Adrenal gland (tissue), 9 donors: ENCODE measurements at regions not wholly inside any gene's neighbourhood (a gene's known extent, or its start where the extent isn't known, plus 50 kb on each side); places are given as distances from the start of the nearest gene placed in this dataset.
A peak's percentile ranks its signal among the peaks of the same experiment; 100 is the strongest.

Experiments used
- DNase-seq, 7 donors: peaks; one replicate each; pipeline ENCODE4 v3.0.0-alpha.2; 2019 to 2020
- H3K27ac ChIP-seq, 5 donors: fragments of 200-600 bp; sonication (generic) in 4 of 5; 1 replicate in 3 of 5; 2 replicates in 2 of 5; pipeline versions ENCODE4 v1.5.1 to v1.8.0; 2016 to 2020; ENCODE audit warnings: mild to moderate bottlenecking in 1 of 5
- H3K27me3 ChIP-seq: fragments of 200-600 bp; 2 replicates; pipeline ENCODE4 v1.8.0; 2021
- H3K36me3 ChIP-seq, 2 donors: fragments of 200-600 bp; replicated peaks in 1 of 2; 1 replicate in 1 of 2; 2 replicates in 1 of 2; pipeline versions ENCODE4 v1.5.1 to v1.8.0; 2018 to 2022
- H3K4me1 ChIP-seq, 2 donors: fragments of 200-600 bp; replicated peaks in 1 of 2; 1 replicate in 1 of 2; 2 replicates in 1 of 2; pipeline versions ENCODE4 v1.5.1 to v1.8.0; 2018 to 2021
- H3K4me3 ChIP-seq, 4 donors: fragments of 200-600 bp; sonication (generic) in 3 of 4; one replicate each; pipeline ENCODE4 v1.5.1; 2016 to 2018
- H3K9me3 ChIP-seq, 3 donors: fragments of 200-600 bp; sonication (generic) in 1 of 3; replicated peaks in 1 of 3; 1 replicate in 2 of 3; 2 replicates in 1 of 3; pipeline versions ENCODE4 v1.5.1 to v1.8.0; 2016 to 2021
- CTCF ChIP-seq, 6 experiments: fragments of 450-650 bp in 4 of 6; fragments of 200-600 bp in 2 of 6; sonication (generic) in 1 of 6; IDR thresholded peaks; 1 replicate in 5 of 6; 2 replicates in 1 of 6; pipeline versions ENCODE4 v1.5.1 to v1.8.0; 2016 to 2021; ENCODE audit warnings: antibody characterized with exemption in 6 of 6, mild to moderate bottlenecking in 2 of 6, moderate library complexity in 1 of 6
- POLR2A ChIP-seq, 2 donors: fragments of 450-650 bp; IDR thresholded peaks; one replicate each; pipeline ENCODE4 v1.6.1; 2017; ENCODE audit warnings: antibody characterized with exemption in 2 of 2, mild to moderate bottlenecking in 2 of 2, moderate library complexity in 1 of 2
- WGBS, 4 donors: extraction: QIAGEN DNeasy Blood & Tissue Kit in 2 of 4; methylation state at CpG; one replicate each; pipeline versions ENCODE4 v1.1.5 to v1.1.7; 2013 to 2017; 5-methylcytosine and 5-hydroxymethylcytosine counted together
- intact Hi-C, 2 donors: fragments of 100-400 bp; cut with DNase I; formaldehyde crosslinking; loops; one replicate each; pipeline versions ENCODE4 v1.14.1 to v1.15.0; 2022 to 2023
- donor health status: healthy with polysubstance abuse.
- donor health status: Bipolar disorder and iron deficiency.
- donor health status: DM: yes; HTN: yes; CAD: no.
- donor health status: DM: no; HTN: no; CAD: no.
- donor health status: DM: no; HTN: no; CAD: no.

GRCh38 chr6:222468-222867 lies 69.8 kb upstream of the DUSP22 start:
- Histone ChIP-seq H3K36me3 (no peaks in the 10 kb centered on the region), H3K27me3 (no peaks in the 10 kb centered on the region), H3K4me1 (peaks cover 0 to 4% of the 10 kb centered on the region in 2 donors), H3K27ac (no peak overlapping the region), H3K9me3 (no peaks in the 10 kb centered on the region), H3K4me3 (no peak overlapping the region)
- WGBS, 4 donors: 82 to 94% (median 90%) methylated on average over 5 of the region's 5 CpGs
- intact Hi-C loops: no loop called here
- TF ChIP-seq POLR2A (IDR thresholded peaks at IDR 0.05): no peak
- TF ChIP-seq CTCF (IDR thresholded peaks at IDR 0.05): no peak
- no peak for DNase-seq

GRCh38 chr6:223136-223535 lies 69.2 kb upstream of the DUSP22 start:
- H3K4me1 ChIP-seq: peaks cover 0 to 4% of the 10 kb centered on the region in 2 donors
- no peaks in the 10 kb centered on the region for H3K9me3 ChIP-seq
- no peak overlapping the region for H3K27ac ChIP-seq
- H3K36me3 ChIP-seq: no peaks in the 10 kb centered on the region
- intact Hi-C loops: no loop called here
- TF ChIP-seq POLR2A (IDR thresholded peaks at IDR 0.05): no peak
- TF ChIP-seq CTCF (IDR thresholded peaks at IDR 0.05): no peak
- no peak overlapping the region for H3K4me3 ChIP-seq
- H3K27me3 ChIP-seq: no peaks in the 10 kb centered on the region
- DNase-seq: no peak
- 75 to 81% (median 79%) methylated on average over 9 of the region's 9 CpGs for WGBS, 4 donors

- DNase-seq: peak in 1 of 7 donors; percentile 20
- intact Hi-C loops: no loop called here
- TF ChIP-seq CTCF (IDR thresholded peaks at IDR 0.05): no peak
- TF ChIP-seq POLR2A (IDR thresholded peaks at IDR 0.05): no peak
These were observed 68.5 kb upstream of the DUSP22 start for GRCh38 chr6:223763-224162.

GRCh38 chr6:224350-224749 lies 67.9 kb upstream of the DUSP22 start:
- no peaks in the 10 kb centered on the region for H3K27me3 ChIP-seq
- intact Hi-C loops: no loop called here
- H3K27ac ChIP-seq: no peak overlapping the region
- H3K4me1 ChIP-seq: peaks cover 0 to 4% of the 10 kb centered on the region in 2 donors
- 92 to 95% (median 94%) methylated on average over 13 of the region's 13 CpGs for WGBS, 4 donors
- H3K9me3 ChIP-seq: no peaks in the 10 kb centered on the region
- TF ChIP-seq POLR2A (IDR thresholded peaks at IDR 0.05) (no peak), CTCF (IDR thresholded peaks at IDR 0.05) (no peak)
- peak in 1 of 7 donors; percentile 30 for DNase-seq
- no peaks in the 10 kb centered on the region for H3K36me3 ChIP-seq
- H3K4me3 ChIP-seq: no peak overlapping the region

More at GRCh38 chr6:223763-224162, 68.5 kb upstream of the DUSP22 start:
- H3K4me1 ChIP-seq: peaks cover 0 to 4% of the 10 kb centered on the region in 2 donors
- H3K9me3 ChIP-seq: no peaks in the 10 kb centered on the region
- H3K27ac ChIP-seq: no peak overlapping the region
- WGBS, 4 donors: 86 to 90% (median 87%) methylated on average over 12 of the region's 12 CpGs
- H3K36me3 ChIP-seq: no peaks in the 10 kb centered on the region
- H3K27me3 ChIP-seq: no peaks in the 10 kb centered on the region
- no peak overlapping the region for H3K4me3 ChIP-seq
